ENCODE measurements at regions not wholly inside any gene's neighbourhood (a gene's known extent, or its start where the extent isn't known, plus 50 kb on each side); places are given as distances from the start of the nearest gene placed in this dataset.
A peak's percentile ranks its signal among the peaks of the same experiment; 100 is the strongest.

GRCh38 chr1:172717722-172718465 is 59.0 kb downstream of the FASLG start:
- TF ChIP-seq CTCF (IDR thresholded peaks at IDR 0.05): no peak
- Histone ChIP-seq H3K27ac (no peak overlapping the region), H3K4me3 (no peak overlapping the region)
- no peak for DNase-seq (ENCODE audit: low spot score)

- H3K27ac ChIP-seq: no peak overlapping the region
- H3K4me3 ChIP-seq: no peak overlapping the region
- TF ChIP-seq CTCF (IDR thresholded peaks at IDR 0.05): no peak
- no peak for DNase-seq (ENCODE audit: low spot score)
These were observed 60.2 kb downstream of the FASLG start for GRCh38 chr1:172719066-172719627.

- TF ChIP-seq CTCF (IDR thresholded peaks at IDR 0.05): peak; percentile 27
- DNase-seq (ENCODE audit: low spot score): no peak
- Histone ChIP-seq H3K27ac (no peak overlapping the region), H3K4me3 (no peak overlapping the region)
These were observed 60.8 kb downstream of the FASLG start for GRCh38 chr1:172719694-172720138.

- DNase-seq (ENCODE audit: low spot score): no peak
- TF ChIP-seq CTCF (IDR thresholded peaks at IDR 0.05): no peak
- Histone ChIP-seq H3K27ac (no peak overlapping the region), H3K4me3 (no peak overlapping the region)
These were observed 61.4 kb downstream of the FASLG start for GRCh38 chr1:172720339-172720738.

- TF ChIP-seq CTCF (IDR thresholded peaks at IDR 0.05): no peak
- no peak for DNase-seq (ENCODE audit: low spot score)
- Histone ChIP-seq H3K4me3 (no peak overlapping the region), H3K27ac (no peak overlapping the region)
These were observed 64.3 kb downstream of the FASLG start for GRCh38 chr1:172723251-172723650.

- TF ChIP-seq CTCF (IDR thresholded peaks at IDR 0.05): no peak
- DNase-seq (ENCODE audit: low spot score): no peak
- H3K4me3 ChIP-seq: no peak overlapping the region
- no peak overlapping the region for H3K27ac ChIP-seq
These were observed 65.3 kb downstream of the FASLG start for GRCh38 chr1:172724232-172724631.
